Mucosa of descending colon (tissue), 3 donors: ENCODE measurements at regions not wholly inside any gene's neighbourhood (a gene's known extent, or its start where the extent isn't known, plus 50 kb on each side); places are given as distances from the start of the nearest gene placed in this dataset.
"Not testable (repeated sequence)": the region's sequence is repeated elsewhere in the genome, so short reads cannot be mapped to it uniquely, and the experiment has no call there.

ENCODE experiments used
- ATAC-seq: fragments of 200-7000 bp; cut with Tn5 transposase; one replicate; pipeline ENCODE4 v1.9.1; 2020; ENCODE audit warnings: mild to moderate bottlenecking, moderate library complexity
- DNase-seq, 3 donors: peaks; one replicate each; pipeline ENCODE4 v3.0.0-alpha.2; 2020
- H3K36me3 ChIP-seq: fragments of 200-600 bp; one replicate; pipeline ENCODE4 v1.8.0; 2021; ENCODE audit warnings: low read depth, mild to moderate bottlenecking
- H3K4me1 ChIP-seq: fragments of 200-600 bp; one replicate; pipeline ENCODE4 v1.8.0; 2021; ENCODE audit warnings: low read depth, mild to moderate bottlenecking
- H3K4me3 ChIP-seq: fragments of 200-600 bp; one replicate; pipeline ENCODE4 v1.8.0; 2021; ENCODE audit warnings: mild to moderate bottlenecking
- H3K9me3 ChIP-seq: fragments of 200-600 bp; one replicate; pipeline ENCODE4 v1.8.0; 2021; ENCODE audit warnings: mild to moderate bottlenecking
- intact Hi-C, 2 donors: fragments of 100-400 bp; cut with DNase I in 1 of 2; cut with micrococcal nuclease in 1 of 2; formaldehyde crosslinking; loops; one replicate each; pipeline versions ENCODE4 v1.11.0 to v1.11.1; 2022; cut with DNase I, micrococcal nuclease
- TF ChIP-seq, protein P1 (sequence below): fragments of 200-600 bp; IDR thresholded peaks from one replicate; pipeline ENCODE4 v1.8.0; 2022; ENCODE audit warnings: antibody characterized with exemption, mild to moderate bottlenecking
- donor health status: DM: no; HTN: no; CAD: no; lungs with moderate emphysema.
- donor health status: DM: no; HTN: no; CAD: no.
- donor health status: DM: no; HTN: yes; CAD: no.

GRCh38 chr5:50501491-50502228 is 60.6 kb upstream of the EMB start:
- ATAC-seq (peak; percentile 31), DNase-seq (no peak)
- H3K4me1 ChIP-seq = no peaks in the 10 kb centered on the region
- no peaks in the 10 kb centered on the region for H3K9me3 ChIP-seq
- no peaks in the 10 kb centered on the region for H3K36me3 ChIP-seq
- H3K4me3 ChIP-seq = no peak overlapping the region
- intact Hi-C loops = no loop called here
- TF ChIP-seq, protein P1, sequence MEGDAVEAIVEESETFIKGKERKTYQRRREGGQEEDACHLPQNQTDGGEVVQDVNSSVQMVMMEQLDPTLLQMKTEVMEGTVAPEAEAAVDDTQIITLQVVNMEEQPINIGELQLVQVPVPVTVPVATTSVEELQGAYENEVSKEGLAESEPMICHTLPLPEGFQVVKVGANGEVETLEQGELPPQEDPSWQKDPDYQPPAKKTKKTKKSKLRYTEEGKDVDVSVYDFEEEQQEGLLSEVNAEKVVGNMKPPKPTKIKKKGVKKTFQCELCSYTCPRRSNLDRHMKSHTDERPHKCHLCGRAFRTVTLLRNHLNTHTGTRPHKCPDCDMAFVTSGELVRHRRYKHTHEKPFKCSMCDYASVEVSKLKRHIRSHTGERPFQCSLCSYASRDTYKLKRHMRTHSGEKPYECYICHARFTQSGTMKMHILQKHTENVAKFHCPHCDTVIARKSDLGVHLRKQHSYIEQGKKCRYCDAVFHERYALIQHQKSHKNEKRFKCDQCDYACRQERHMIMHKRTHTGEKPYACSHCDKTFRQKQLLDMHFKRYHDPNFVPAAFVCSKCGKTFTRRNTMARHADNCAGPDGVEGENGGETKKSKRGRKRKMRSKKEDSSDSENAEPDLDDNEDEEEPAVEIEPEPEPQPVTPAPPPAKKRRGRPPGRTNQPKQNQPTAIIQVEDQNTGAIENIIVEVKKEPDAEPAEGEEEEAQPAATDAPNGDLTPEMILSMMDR = no peak

GRCh38 chr5:50513028-50513457 is 72.0 kb upstream of the EMB start:
- intact Hi-C loops, DNase-seq, H3K4me1 ChIP-seq, H3K9me3 ChIP-seq, H3K4me3 ChIP-seq, H3K36me3 ChIP-seq, ATAC-seq: not testable (repeated sequence)

GRCh38 chr5:50521060-50521459 is 80.0 kb upstream of the EMB start:
- not testable (repeated sequence) for ATAC-seq

GRCh38 chr5:50527514-50528060 is 86.5 kb upstream of the EMB start:
- ATAC-seq, H3K4me1 ChIP-seq, H3K9me3 ChIP-seq, DNase-seq, H3K36me3 ChIP-seq, intact Hi-C loops, H3K4me3 ChIP-seq: not testable (repeated sequence)

More at GRCh38 chr5:50521060-50521459, 80.0 kb upstream of the EMB start:
- intact Hi-C loops, DNase-seq, H3K9me3 ChIP-seq, H3K36me3 ChIP-seq, H3K4me3 ChIP-seq, H3K4me1 ChIP-seq: not testable (repeated sequence)

- DNase-seq (no peak), ATAC-seq (no peak)
- Histone ChIP-seq H3K4me1 (no peaks in the 10 kb centered on the region), H3K36me3 (no peaks in the 10 kb centered on the region), H3K4me3 (no peak overlapping the region), H3K9me3 (no peaks in the 10 kb centered on the region)
- intact Hi-C loops = no loop called here
- TF ChIP-seq, protein P1 = no peak
These were observed 94.3 kb upstream of the EMB start for GRCh38 chr5:50535393-50535792.

- H3K9me3 ChIP-seq, intact Hi-C loops, DNase-seq, H3K36me3 ChIP-seq, ATAC-seq, H3K4me1 ChIP-seq, H3K4me3 ChIP-seq: not testable (repeated sequence)
These were observed 96.4 kb upstream of the EMB start for GRCh38 chr5:50537534-50537933.

DNA sequence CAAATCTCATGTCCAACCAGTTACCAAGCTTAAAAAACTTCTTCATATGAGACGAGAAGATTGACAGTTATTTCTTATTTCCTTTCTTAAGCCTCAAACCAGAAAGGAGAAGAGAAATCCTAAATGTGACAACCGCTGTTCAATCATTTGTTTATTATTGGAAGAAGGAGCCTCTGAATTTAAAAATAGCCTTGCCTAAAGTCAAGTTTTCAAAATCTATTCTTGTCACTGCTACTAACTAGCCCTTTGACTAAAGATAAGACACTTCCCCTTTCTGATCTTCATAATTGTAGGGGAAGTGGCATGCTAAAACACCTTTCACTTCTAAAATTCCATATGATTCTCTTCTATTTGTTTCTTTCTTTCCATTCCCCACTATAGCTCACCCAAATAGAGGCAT is 106.2 kb upstream of the EMB start:
- DNase-seq (no peak), ATAC-seq (no peak)
- H3K9me3 ChIP-seq = no peaks in the 10 kb centered on the region
- intact Hi-C loops = no loop called here
- TF ChIP-seq, protein P1 = no peak
- no peak overlapping the region for H3K4me3 ChIP-seq
- no peaks in the 10 kb centered on the region for H3K4me1 ChIP-seq
- no peaks in the 10 kb centered on the region for H3K36me3 ChIP-seq
